PFSK-1 (cell line): ENCODE measurements at regions not wholly inside any gene's neighbourhood (a gene's known extent, or its start where the extent isn't known, plus 50 kb on each side); places are given as distances from the start of the nearest gene placed in this dataset.

Experiments
- FOXP2 ChIP-seq: optimal IDR thresholded peaks from 2 replicates; pipeline ENCODE3; 2011; ENCODE audit warnings: borderline replicate concordance, control low read depth, inconsistent platforms; ENCODE audit not compliant: insufficient read depth; ENCODE audit errors: extremely low read length, extremely low read depth
- POLR2AphosphoS5 ChIP-seq: IDR thresholded peaks from 2 replicates; pipeline ENCODE4 v1.6.1; 2012; ENCODE audit warnings: low read depth, mild to moderate bottlenecking, control low read depth, low read length, moderate library complexity
- REST ChIP-seq, 2 experiments: IDR thresholded peaks; 2 replicates each; pipeline versions ENCODE4 v1.6.1 to v1.8.0; 2011 to 2012; ENCODE audit warnings: low read depth in 2 of 2, low read length in 2 of 2, control low read depth in 1 of 2, inconsistent platforms in 1 of 2, mild to moderate bottlenecking in 1 of 2, moderate library complexity in 1 of 2; ENCODE audit not compliant: insufficient read depth in 1 of 2
- SIN3A ChIP-seq: IDR thresholded peaks from 2 replicates; pipeline ENCODE4 v1.6.1; 2012; ENCODE audit warnings: mild to moderate bottlenecking, low read length, moderate library complexity, borderline replicate concordance; ENCODE audit not compliant: insufficient read depth
- TAF1 ChIP-seq: IDR thresholded peaks from 2 replicates; pipeline ENCODE4 v1.6.1; 2012; ENCODE audit warnings: low read length, control low read depth, borderline replicate concordance; ENCODE audit not compliant: insufficient read depth

GRCh38 chr12:91618281-91618680 is 435.7 kb upstream of the DCN start:
- no peak for TF ChIP-seq POLR2AphosphoS5
- no peak for TF ChIP-seq REST (IDR thresholded peaks at IDR 0.05; ENCODE audit: insufficient read depth in 1 of 2, low read depth in 2 of 2, low read length in 2 of 2)
- no peak for TF ChIP-seq TAF1

- TF ChIP-seq REST (IDR thresholded peaks at IDR 0.05; ENCODE audit: insufficient read depth in 1 of 2, low read depth in 2 of 2, low read length in 2 of 2), result no peak
- TF ChIP-seq TAF1, result no peak
- TF ChIP-seq SIN3A, result no peak
- TF ChIP-seq FOXP2, result no peak
- no peak for TF ChIP-seq POLR2AphosphoS5
These were observed 435.2 kb upstream of the DCN start for GRCh38 chr12:91617818-91618217.

- TF ChIP-seq POLR2AphosphoS5 (no peak), REST (IDR thresholded peaks at IDR 0.05; ENCODE audit: insufficient read depth in 1 of 2, low read depth in 2 of 2, low read length in 2 of 2) (no peak), FOXP2 (no peak), SIN3A (no peak), TAF1 (no peak)
These were observed 433.8 kb upstream of the DCN start for GRCh38 chr12:91616416-91616815.

GRCh38 chr12:91613223-91613779 is 430.7 kb upstream of the DCN start:
- TF ChIP-seq SIN3A (no peak), REST (IDR thresholded peaks at IDR 0.05; ENCODE audit: insufficient read depth in 1 of 2, low read depth in 2 of 2, low read length in 2 of 2) (no peak), POLR2AphosphoS5 (no peak), TAF1 (no peak), FOXP2 (no peak)

GRCh38 chr12:91610561-91610960 is 427.9 kb upstream of the DCN start:
- TF ChIP-seq FOXP2 (no peak), TAF1 (no peak), REST (IDR thresholded peaks at IDR 0.05; ENCODE audit: insufficient read depth in 1 of 2, low read depth in 2 of 2, low read length in 2 of 2) (no peak), POLR2AphosphoS5 (no peak), SIN3A (no peak)
